Aorta (tissue), 5 donors: ENCODE measurements at regions not wholly inside any gene's neighbourhood (a gene's known extent, or its start where the extent isn't known, plus 50 kb on each side); places are given as distances from the start of the nearest gene placed in this dataset.

ENCODE experiments used
- ATAC-seq: fragments of 200-7000 bp; cut with Tn5 transposase; one replicate; pipeline ENCODE4 v1.9.1; 2022; ENCODE audit warnings: moderate library complexity; ENCODE audit not compliant: low FRiP score
- DNase-seq, 2 donors: peaks; one replicate each; pipeline ENCODE4 v3.0.0-alpha.2; 2020
- H3K27ac ChIP-seq, 2 donors: one replicate each; pipeline ENCODE4 v1.5.1; 2013; ENCODE audit warnings: low read length in 2 of 2, mild to moderate bottlenecking in 2 of 2, moderate library complexity in 2 of 2, control low read depth in 1 of 2, inconsistent platforms in 1 of 2, low read depth in 1 of 2
- H3K27me3 ChIP-seq, 2 donors: one replicate each; pipeline ENCODE4 v1.6.1; 2013; ENCODE audit warnings: control low read depth in 1 of 2, low read length in 1 of 2, mild to moderate bottlenecking in 1 of 2, moderate library complexity in 1 of 2; ENCODE audit not compliant: insufficient read depth in 2 of 2, control insufficient read depth in 1 of 2
- H3K36me3 ChIP-seq, 2 donors: one replicate each; pipeline ENCODE4 v1.6.1; 2013; ENCODE audit warnings: control low read depth in 1 of 2, low read length in 1 of 2, mild to moderate bottlenecking in 1 of 2; ENCODE audit not compliant: insufficient read depth in 2 of 2, control insufficient read depth in 1 of 2
- H3K4me1 ChIP-seq, 2 donors: one replicate each; pipeline ENCODE4 v1.6.1; 2013; ENCODE audit warnings: low read length in 2 of 2, control low read depth in 1 of 2, mild to moderate bottlenecking in 1 of 2, moderate library complexity in 1 of 2; ENCODE audit not compliant: insufficient read depth in 2 of 2, control insufficient read depth in 1 of 2
- H3K4me3 ChIP-seq, 2 donors: one replicate each; pipeline ENCODE4 v1.5.1; 2013; ENCODE audit warnings: low read length in 2 of 2, control low read depth in 1 of 2, mild to moderate bottlenecking in 1 of 2
- H3K9me3 ChIP-seq: one replicate; pipeline ENCODE4 v1.6.1; 2013; ENCODE audit warnings: mild to moderate bottlenecking, low read length; ENCODE audit not compliant: control insufficient read depth
- WGBS, 2 donors: extraction: QIAGEN DNeasy Blood & Tissue Kit; methylation state at CpG; one replicate each; pipeline ENCODE4 v1.1.7; 2013; 5-methylcytosine and 5-hydroxymethylcytosine counted together
- intact Hi-C, 2 donors: fragments of 100-400 bp; cut with DNase I; formaldehyde crosslinking; loops; one replicate each; pipeline versions ENCODE4 v1.14.2 to v1.15.0; 2022
- donor health status: healthy with polysubstance abuse.
- donor health status: Bipolar disorder and iron deficiency.
- donor health status: DM: no; HTN: no; CAD: no.
- donor health status: DM: no; HTN: no; CAD: no.
- donor health status: DM: yes; HTN: yes; CAD: no.

DNA sequence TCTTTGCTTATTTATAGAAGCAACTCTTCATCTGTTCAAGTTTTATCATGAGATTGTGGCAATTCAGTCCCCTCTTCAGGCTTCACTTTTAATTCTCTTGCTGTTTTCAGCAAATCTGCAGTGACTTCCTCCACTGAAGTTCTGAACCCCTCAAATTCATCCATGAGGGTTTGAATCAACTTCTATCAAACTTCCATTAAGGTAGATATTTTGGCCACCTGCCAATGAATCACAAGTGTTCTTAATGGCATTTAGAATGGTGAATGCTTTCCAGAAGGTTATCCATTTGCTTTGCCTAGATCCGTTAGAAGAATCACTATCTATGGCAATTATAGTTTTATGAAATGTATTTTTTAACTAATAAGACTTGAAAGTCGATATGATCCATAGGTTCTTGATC lies 946.7 kb upstream of the B3GALT2 start:
- WGBS, 2 donors = 92 to 98% methylated on average over 2 of the region's 2 CpGs
- H3K36me3 ChIP-seq = no peaks in the 10 kb centered on the region
- H3K9me3 ChIP-seq = no peaks in the 10 kb centered on the region
- H3K4me1 ChIP-seq = no peaks in the 10 kb centered on the region
- no peak overlapping the region for H3K27ac ChIP-seq
- DNase-seq (no peak), ATAC-seq (no peak)
- no peak overlapping the region for H3K4me3 ChIP-seq
- H3K27me3 ChIP-seq = no peaks in the 10 kb centered on the region
- intact Hi-C loops = no loop called here

- 93 to 96% methylated on average over 22 of the region's 22 CpGs for WGBS, 2 donors
- Histone ChIP-seq H3K27me3 (no peaks in the 10 kb centered on the region), H3K4me3 (no peak overlapping the region), H3K36me3 (no peaks in the 10 kb centered on the region), H3K4me1 (no peaks in the 10 kb centered on the region), H3K27ac (no peak overlapping the region), H3K9me3 (peaks cover 2% of the 10 kb centered on the region)
- ATAC-seq (no peak), DNase-seq (no peak)
- intact Hi-C loops = no loop called here
These were observed 931.7 kb upstream of the B3GALT2 start for GRCh38 chr1:194118086-194118485.

DNA sequence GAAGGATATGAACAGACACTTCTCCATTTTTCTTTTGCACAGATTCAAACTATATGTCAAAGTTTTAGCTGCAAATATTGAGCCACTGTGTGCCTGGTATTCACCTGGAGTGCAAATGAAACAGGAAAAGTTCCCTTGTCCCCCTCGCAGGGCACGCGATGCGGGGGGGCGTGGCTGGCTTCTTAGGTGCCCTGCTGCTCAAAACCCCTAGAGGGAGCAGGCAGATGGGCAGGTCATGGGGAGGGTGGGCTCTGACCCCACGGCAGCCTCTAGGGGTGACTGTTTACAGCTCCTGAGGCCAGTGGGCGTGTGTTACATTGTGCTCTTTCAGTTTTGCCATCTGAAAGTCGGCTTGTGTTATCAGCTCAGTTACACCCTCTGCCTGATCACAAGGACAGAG lies 931.2 kb upstream of the B3GALT2 start:
- ATAC-seq (no peak), DNase-seq (peak in 1 of 2 donors; percentile 38)
- 83 to 84% methylated on average over 8 of the region's 8 CpGs for WGBS, 2 donors
- Histone ChIP-seq H3K27ac (no peak overlapping the region), H3K4me3 (no peak overlapping the region), H3K9me3 (peaks cover 2% of the 10 kb centered on the region), H3K27me3 (no peaks in the 10 kb centered on the region), H3K36me3 (no peaks in the 10 kb centered on the region), H3K4me1 (no peaks in the 10 kb centered on the region)
- intact Hi-C loops = no loop called here

DNA sequence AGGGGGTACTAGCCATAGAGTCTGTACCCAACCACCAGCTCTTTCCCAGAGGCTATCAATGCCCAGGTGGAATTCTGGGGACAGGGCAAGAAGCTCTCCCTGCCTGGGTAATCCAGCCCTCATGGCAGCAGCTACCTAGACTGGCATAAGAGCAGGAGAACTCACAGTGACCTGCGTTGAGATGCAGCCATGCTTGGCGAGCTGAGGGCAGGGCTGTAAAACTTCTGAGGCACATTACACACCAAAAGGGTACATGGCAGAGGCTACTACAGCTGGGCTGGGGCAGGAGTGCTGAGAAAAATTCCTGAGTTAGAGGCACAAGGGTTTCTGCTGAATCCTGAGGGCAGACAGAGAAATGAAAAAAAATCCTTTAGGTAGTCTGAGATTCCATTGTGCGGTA lies 927.9 kb upstream of the B3GALT2 start:
- ATAC-seq = no peak
- Histone ChIP-seq H3K36me3 (no peaks in the 10 kb centered on the region), H3K4me3 (no peak overlapping the region), H3K27me3 (no peaks in the 10 kb centered on the region), H3K4me1 (no peaks in the 10 kb centered on the region), H3K9me3 (no peaks in the 10 kb centered on the region), H3K27ac (no peak overlapping the region)
- 51 to 55% methylated on average over 3 of the region's 3 CpGs for WGBS, 2 donors
- peak in 1 of 2 donors; percentile 19 for DNase-seq
- intact Hi-C loops = no loop called here

- ATAC-seq = no peak
- H3K27ac ChIP-seq = no peak overlapping the region
- no peaks in the 10 kb centered on the region for H3K9me3 ChIP-seq
- no peak for DNase-seq
- H3K4me3 ChIP-seq = no peak overlapping the region
- 52 to 71% methylated on average over 2 of the region's 2 CpGs for WGBS, 2 donors
- intact Hi-C loops = no loop called here
- H3K4me1 ChIP-seq = no peaks in the 10 kb centered on the region
- H3K27me3 ChIP-seq = no peaks in the 10 kb centered on the region
- no peaks in the 10 kb centered on the region for H3K36me3 ChIP-seq
These were observed 919.0 kb upstream of the B3GALT2 start for GRCh38 chr1:194105381-194105780.

- 82 to 88% methylated on average over 2 of the region's 2 CpGs for WGBS, 2 donors
- no peaks in the 10 kb centered on the region for H3K9me3 ChIP-seq
- intact Hi-C loops = no loop called here
- no peaks in the 10 kb centered on the region for H3K27me3 ChIP-seq
- H3K36me3 ChIP-seq = no peaks in the 10 kb centered on the region
- ATAC-seq (no peak), DNase-seq (peak in 1 of 2 donors; percentile 21)
- H3K4me3 ChIP-seq = no peak overlapping the region
- H3K27ac ChIP-seq = no peak overlapping the region
- H3K4me1 ChIP-seq = no peaks in the 10 kb centered on the region
These were observed 917.9 kb upstream of the B3GALT2 start for GRCh38 chr1:194104247-194104844.

- DNase-seq = peak in 1 of 2 donors; percentile 37
- H3K9me3 ChIP-seq = no peaks in the 10 kb centered on the region
- H3K27me3 ChIP-seq = no peaks in the 10 kb centered on the region
- 49 to 50% methylated on average over 2 of the region's 2 CpGs for WGBS, 2 donors
- no peak overlapping the region for H3K4me3 ChIP-seq
- ATAC-seq = no peak
- no peaks in the 10 kb centered on the region for H3K4me1 ChIP-seq
- H3K36me3 ChIP-seq = no peaks in the 10 kb centered on the region
- intact Hi-C loops = no loop called here
- H3K27ac ChIP-seq = no peak overlapping the region
These were observed 917.3 kb upstream of the B3GALT2 start for GRCh38 chr1:194103516-194104246.

GRCh38 chr1:194103101-194103500 lies 916.7 kb upstream of the B3GALT2 start:
- H3K9me3 ChIP-seq = no peaks in the 10 kb centered on the region
- intact Hi-C loops = no loop called here
- ATAC-seq (no peak), DNase-seq (peak in 1 of 2 donors; percentile 35)
- no peak overlapping the region for H3K4me3 ChIP-seq
- H3K27ac ChIP-seq = no peak overlapping the region
- H3K27me3 ChIP-seq = no peaks in the 10 kb centered on the region
- WGBS, 2 donors = 95 to 100% methylated on average over 1 of the region's 1 CpG
- no peaks in the 10 kb centered on the region for H3K36me3 ChIP-seq
- H3K4me1 ChIP-seq = no peaks in the 10 kb centered on the region

DNA sequence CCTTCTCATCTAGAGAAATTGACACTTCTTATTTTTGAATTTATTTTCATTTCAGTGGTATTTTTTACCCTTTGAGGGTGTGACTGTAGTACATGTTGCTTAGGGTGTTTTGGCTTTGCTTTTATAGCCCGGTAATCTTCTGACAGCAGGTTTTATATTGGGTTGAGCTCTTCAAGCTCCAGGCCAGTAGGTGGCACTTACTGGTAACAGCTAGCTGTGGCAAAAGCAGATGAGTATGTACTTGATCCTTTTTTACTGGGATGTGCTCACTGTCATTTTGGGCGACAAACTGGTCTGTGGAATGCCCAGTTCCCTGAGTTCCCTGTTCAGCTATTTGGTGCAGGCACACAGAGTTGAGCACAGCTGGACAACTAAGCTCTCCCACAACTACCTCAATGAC lies 916.2 kb upstream of the B3GALT2 start:
- no peaks in the 10 kb centered on the region for H3K27me3 ChIP-seq
- H3K9me3 ChIP-seq = no peaks in the 10 kb centered on the region
- intact Hi-C loops = no loop called here
- no peak for DNase-seq
- no peak overlapping the region for H3K4me3 ChIP-seq
- H3K4me1 ChIP-seq = no peaks in the 10 kb centered on the region
- no peaks in the 10 kb centered on the region for H3K36me3 ChIP-seq
- 68% methylated on average over 2 of the region's 2 CpGs for WGBS, 2 donors
- no peak overlapping the region for H3K27ac ChIP-seq
- ATAC-seq = no peak
